H1 (cell line): ENCODE measurements at regions not wholly inside any gene's neighbourhood (a gene's known extent, or its start where the extent isn't known, plus 50 kb on each side); places are given as distances from the start of the nearest gene placed in this dataset.

ENCODE experiments used
- CTCF ChIA-PET: fragments of 300-600 bp; sonication (Branson Sonifier 250); formaldehyde crosslinking; loops from one replicate; lab custom pipeline; 2021; ENCODE audit not compliant: partially characterized antibody; lab: Charles Lee
- POLR2A ChIA-PET: fragments of 300-600 bp; sonication (Branson Sonifier 250); formaldehyde crosslinking; loops from one replicate; lab custom pipeline; 2021; ENCODE audit warnings: inconsistent platforms; ENCODE audit not compliant: partially characterized antibody; lab: Charles Lee
- DNase-seq, 2 experiments: peaks; one replicate each; pipeline versions ENCODE4 v3.0.0 to v3.0.0-alpha.2; 2010 to 2022; ENCODE audit warnings: low spot score in 2 of 2, low read depth in 1 of 2, mixed read lengths in 1 of 2
- FAIRE-seq: peaks from 2 replicates; lab custom pipeline; 2011; peaks lifted over from hg19 to GRCh38; lab: Jason Lieb, UNC
- H2AFZ ChIP-seq: 2 replicates; pipeline ENCODE4 v1.8.1; 2012; ENCODE audit warnings: low read length, inconsistent platforms
- H2AK5ac ChIP-seq: 2 replicates; pipeline ENCODE4 v1.6.1; 2013; ENCODE audit warnings: low read depth, low read length
- H2BK120ac ChIP-seq: replicated peaks from 2 replicates; pipeline ENCODE3; 2013; ENCODE audit warnings: low read depth, low read length, inconsistent platforms
- H2BK12ac ChIP-seq: 2 replicates; pipeline ENCODE4 v1.6.1; 2013; ENCODE audit warnings: low read depth, low read length
- H2BK15ac ChIP-seq: 2 replicates; pipeline ENCODE4 v1.6.1; 2013; ENCODE audit warnings: low read length
- H2BK20ac ChIP-seq: 2 replicates; pipeline ENCODE4 v1.6.1; 2013; ENCODE audit warnings: low read length
- H2BK5ac ChIP-seq: 2 replicates; pipeline ENCODE4 v1.6.1; 2013; ENCODE audit warnings: low read depth, low read length
- H3K14ac ChIP-seq: 2 replicates; pipeline ENCODE4 v1.6.1; 2013; ENCODE audit warnings: inconsistent platforms; ENCODE audit not compliant: insufficient read length
- H3K18ac ChIP-seq: 2 replicates; pipeline ENCODE4 v1.6.1; 2013; ENCODE audit warnings: low read length; ENCODE audit errors: extremely low read depth
- H3K23ac ChIP-seq: 2 replicates; pipeline ENCODE4 v1.6.1; 2013; ENCODE audit warnings: inconsistent platforms; ENCODE audit not compliant: insufficient read length
- H3K23me2 ChIP-seq: 2 replicates; pipeline ENCODE4 v1.6.1; 2013; ENCODE audit warnings: low read depth, low read length
- H3K27ac ChIP-seq: 2 replicates; pipeline ENCODE4 v1.6.1; 2011; ENCODE audit warnings: low read depth, low read length, inconsistent platforms
- H3K27me3 ChIP-seq, 4 experiments: replicated peaks in 1 of 4; 1 replicate in 1 of 4; 2 replicates in 3 of 4; pipeline versions ENCODE4 v1.6.1 to v1.8.1; 2011 to 2013; ENCODE audit warnings: low read length in 3 of 4, mild to moderate bottlenecking in 3 of 4, inconsistent platforms in 2 of 4, mixed read lengths in 2 of 4, moderate library complexity in 1 of 4; ENCODE audit not compliant: control insufficient read depth in 3 of 4, insufficient read depth in 3 of 4; ENCODE audit errors: extremely low read depth in 1 of 4
- H3K36me3 ChIP-seq, 4 experiments: 2 replicates each; pipeline versions ENCODE4 v1.6.1 to v1.8.1; 2011 to 2013; ENCODE audit warnings: mild to moderate bottlenecking in 4 of 4, low read length in 3 of 4, moderate library complexity in 2 of 4, control low read depth in 1 of 4, inconsistent platforms in 1 of 4; ENCODE audit not compliant: insufficient read depth in 4 of 4, control insufficient read depth in 2 of 4
- H3K4ac ChIP-seq: replicated peaks from 2 replicates; pipeline ENCODE3; 2013; ENCODE audit warnings: low read length, low read depth, mixed read lengths, inconsistent platforms; ENCODE audit not compliant: insufficient read length
- H3K4me1 ChIP-seq, 4 experiments: replicated peaks in 1 of 4; 1 replicate in 1 of 4; 2 replicates in 3 of 4; pipeline versions ENCODE4 v1.6.1 to v1.8.1; 2011 to 2013; ENCODE audit warnings: low read length in 3 of 4, inconsistent platforms in 2 of 4, mixed read lengths in 1 of 4; ENCODE audit not compliant: insufficient read depth in 4 of 4, control insufficient read depth in 3 of 4
- H3K4me2 ChIP-seq, 2 experiments: 2 replicates each; pipeline versions ENCODE4 v1.6.1 to v1.8.1; 2011 to 2013; ENCODE audit warnings: low read depth in 2 of 2, low read length in 2 of 2, control low read depth in 1 of 2, inconsistent platforms in 1 of 2, mild to moderate bottlenecking in 1 of 2; ENCODE audit not compliant: insufficient read depth in 1 of 2
- H3K4me3 ChIP-seq, 4 experiments: fragments of 200-600, 300-600 bp in 1 of 4; sonication (generic), shearing (Covaris generic), sonication (Bioruptor Twin) in 1 of 4; 2 replicates each; pipeline versions ENCODE4 v1.5.1 to v1.8.1; 2011 to 2016; ENCODE audit warnings: low read length in 4 of 4, low read depth in 3 of 4, control low read depth in 2 of 4, inconsistent platforms in 2 of 4, mild to moderate bottlenecking in 2 of 4, mixed read lengths in 1 of 4, moderate library complexity in 1 of 4; ENCODE audit not compliant: insufficient read depth in 2 of 4; ENCODE audit errors: extremely low read depth in 1 of 4
- H3K56ac ChIP-seq: replicated peaks from 2 replicates; pipeline ENCODE3; 2013; ENCODE audit warnings: low read depth, mild to moderate bottlenecking, mixed read lengths, low read length, inconsistent platforms; ENCODE audit not compliant: insufficient read length
- H3K79me1 ChIP-seq: 2 replicates; pipeline ENCODE4 v1.6.1; 2013; ENCODE audit warnings: low read depth, low read length, control low read depth
- H3K79me2 ChIP-seq, 2 experiments: 2 replicates each; pipeline versions ENCODE4 v1.6.1 to v1.8.1; 2012 to 2013; ENCODE audit warnings: low read length in 2 of 2, mild to moderate bottlenecking in 2 of 2, inconsistent platforms in 1 of 2; ENCODE audit not compliant: insufficient read depth in 2 of 2, control insufficient read depth in 1 of 2
- H3K9ac ChIP-seq, 4 experiments: replicated peaks in 1 of 4; 1 replicate in 1 of 4; 2 replicates in 3 of 4; pipeline versions ENCODE4 v1.6.1 to v1.8.1; 2011 to 2013; ENCODE audit warnings: low read depth in 3 of 4, low read length in 3 of 4, control low read depth in 2 of 4, mild to moderate bottlenecking in 2 of 4, moderate library complexity in 2 of 4, inconsistent platforms in 1 of 4; ENCODE audit errors: extremely low read depth in 1 of 4
- H3K9me3 ChIP-seq, 2 experiments: 2 replicates each; pipeline versions ENCODE4 v1.6.1 to v1.8.1; 2012 to 2013; ENCODE audit warnings: mild to moderate bottlenecking in 2 of 2, moderate library complexity in 2 of 2, control low read depth in 1 of 2, inconsistent platforms in 1 of 2, low read depth in 1 of 2, low read length in 1 of 2, mixed read lengths in 1 of 2; ENCODE audit not compliant: insufficient read depth in 2 of 2
- H4K20me1 ChIP-seq, 2 experiments: replicated peaks in 1 of 2; 2 replicates each; pipeline versions ENCODE3 to v1.8.1; 2011 to 2013; ENCODE audit warnings: inconsistent platforms in 2 of 2, low read length in 2 of 2, mild to moderate bottlenecking in 1 of 2; ENCODE audit not compliant: insufficient read depth in 2 of 2, control insufficient read depth in 1 of 2
- H4K5ac ChIP-seq: 2 replicates; pipeline ENCODE4 v1.6.1; 2013; ENCODE audit warnings: low read length, low read depth, mixed read lengths, inconsistent platforms; ENCODE audit not compliant: insufficient read length
- H4K8ac ChIP-seq: 2 replicates; pipeline ENCODE4 v1.8.0; 2013; ENCODE audit warnings: mild to moderate bottlenecking, moderate library complexity, low read length, inconsistent platforms; ENCODE audit not compliant: insufficient read depth; ENCODE audit errors: extremely low read depth
- H4K91ac ChIP-seq: replicated peaks from 2 replicates; pipeline ENCODE3; 2013; ENCODE audit warnings: low read length, mixed read lengths, inconsistent platforms; ENCODE audit not compliant: insufficient read length
- CHD1 ChIP-seq: IDR thresholded peaks from 2 replicates; pipeline ENCODE4 v1.6.1; 2012; ENCODE audit warnings: low read depth, low read length, improper control_type of control experiment
- KDM5A ChIP-seq: fragments of 200-600 bp; IDR thresholded peaks from 2 replicates; pipeline ENCODE4 v1.7.1; 2012; ENCODE audit warnings: mild to moderate bottlenecking, low read length, inconsistent platforms, mixed read lengths
- RFX5 ChIP-seq: IDR thresholded peaks from 2 replicates; pipeline ENCODE4 v1.6.1; 2011; ENCODE audit warnings: low read depth, low read length, improper control_type of control experiment, borderline replicate concordance
- TBP ChIP-seq: IDR thresholded peaks from 2 replicates; pipeline ENCODE4 v1.6.1; 2011; ENCODE audit warnings: low read depth, low read length, improper control_type of control experiment
- WGBS, 2 experiments: shearing (Covaris generic) in 1 of 2; methylation state at CpG; one replicate each; pipeline versions ENCODE4 v1.1.6 to v1.1.7; 2013 to 2015; ENCODE audit warnings: low lambda C conversion rate in 2 of 2, mixed read lengths in 2 of 2, inconsistent platforms in 1 of 2, low coverage in 1 of 2, missing lambda C conversion rate in 1 of 2; ENCODE audit not compliant: insufficient replicate concordance in 2 of 2, insufficient coverage in 1 of 2, insufficient read length in 1 of 2; ENCODE audit errors: extremely low coverage in 1 of 2, missing lambda C conversion rate in 1 of 2; 5-methylcytosine and 5-hydroxymethylcytosine counted together

- Histone ChIP-seq H3K4ac (no peak overlapping the region), H3K56ac (no peak overlapping the region), H3K27me3 (no peaks in the 10 kb centered on the region), H3K27ac (no peak overlapping the region), H3K14ac (no peak overlapping the region), H3K9me3 (no peaks in the 10 kb centered on the region), H2BK20ac (no peak overlapping the region), H3K79me1 (no peaks in the 10 kb centered on the region), H2BK15ac (peak overlapping the region; percentile 65; the same call in 1 of the 2 replicates), H2AFZ (no peak overlapping the region), H3K23ac (no peak overlapping the region), H3K9ac (no peak overlapping the region), H2BK5ac (no peak overlapping the region), H2AK5ac (no peak overlapping the region), H2BK120ac (no peak overlapping the region), H3K23me2 (no peaks in the 10 kb centered on the region), H4K20me1 (no peaks in the 10 kb centered on the region), H4K8ac (no peak overlapping the region), H3K4me2 (no peak overlapping the region), H2BK12ac (no peak overlapping the region), H3K4me1 (peaks cover 0 to 2% (median 0%) of the 10 kb centered on the region in 4 experiments; a peak in 2 of 7 replicates), H4K5ac (no peak overlapping the region), H3K18ac (no peak overlapping the region), H3K79me2 (no peaks in the 10 kb centered on the region), H3K36me3 (no peaks in the 10 kb centered on the region), H4K91ac (no peak overlapping the region), H3K4me3 (no peak overlapping the region)
- WGBS, 2 experiments: 94% methylated on average over 13 of the region's 13 CpGs; no CpG with 5 or more reads in 1 of the 2 experiments
- POLR2A ChIA-PET: no interaction called here
- DNase-seq (no peak), FAIRE-seq (no peak)
- CTCF ChIA-PET: no interaction called here
- TF ChIP-seq TBP (no peak), CHD1 (no peak), RFX5 (no peak), KDM5A (no peak)
Observed at GRCh38 chr6:167523426-167523825, 198.5 kb downstream of the TTLL2 start.
